Ascending aorta (tissue), 2 donors: ENCODE measurements at regions not wholly inside any gene's neighbourhood (a gene's known extent, or its start where the extent isn't known, plus 50 kb on each side); places are given as distances from the start of the nearest gene placed in this dataset.
A peak's percentile ranks its signal among the peaks of the same experiment; 100 is the strongest.
"Not testable (repeated sequence)": the region's sequence is repeated elsewhere in the genome, so short reads cannot be mapped to it uniquely, and the experiment has no call there.

Source experiments
- DNase-seq, 2 donors: peaks; one replicate each; pipeline ENCODE4 v3.0.0-alpha.2; 2019; ENCODE audit warnings: low spot score in 2 of 2
- H3K27ac ChIP-seq, 2 donors: fragments of 200-600 bp; sonication (generic); one replicate each; pipeline ENCODE4 v1.5.1; 2016 to 2017; ENCODE audit warnings: mild to moderate bottlenecking in 1 of 2
- H3K27me3 ChIP-seq: fragments of 200-600 bp; sonication (generic); one replicate; pipeline ENCODE4 v1.5.1; 2017
- H3K36me3 ChIP-seq, 2 donors: fragments of 200-600 bp; sonication (generic); one replicate each; pipeline ENCODE4 v1.5.1; 2016
- H3K4me1 ChIP-seq, 2 donors: fragments of 200-600 bp; sonication (generic); one replicate each; pipeline ENCODE4 v1.5.1; 2016 to 2017; ENCODE audit warnings: mild to moderate bottlenecking in 1 of 2
- H3K4me3 ChIP-seq, 2 donors: fragments of 200-600 bp; sonication (generic); one replicate each; pipeline ENCODE4 v1.5.1; 2016 to 2017; ENCODE audit warnings: mild to moderate bottlenecking in 1 of 2
- H3K9me3 ChIP-seq, 2 donors: fragments of 200-600 bp; sonication (generic); one replicate each; pipeline ENCODE4 v1.5.1; 2016
- intact Hi-C: fragments of 100-400 bp; cut with DNase I; formaldehyde crosslinking; loops from one replicate; pipeline ENCODE4 v1.15.1; 2023
- TF ChIP-seq, protein P1 (sequence below), 3 experiments: fragments of 200-600 bp in 2 of 3; fragments of 450-650 bp in 1 of 3; sonication (generic) in 2 of 3; IDR thresholded peaks; one replicate each; pipeline ENCODE4 v1.5.1; 2016 to 2019; ENCODE audit warnings: antibody characterized with exemption in 3 of 3, mild to moderate bottlenecking in 1 of 3, moderate library complexity in 1 of 3

DNA sequence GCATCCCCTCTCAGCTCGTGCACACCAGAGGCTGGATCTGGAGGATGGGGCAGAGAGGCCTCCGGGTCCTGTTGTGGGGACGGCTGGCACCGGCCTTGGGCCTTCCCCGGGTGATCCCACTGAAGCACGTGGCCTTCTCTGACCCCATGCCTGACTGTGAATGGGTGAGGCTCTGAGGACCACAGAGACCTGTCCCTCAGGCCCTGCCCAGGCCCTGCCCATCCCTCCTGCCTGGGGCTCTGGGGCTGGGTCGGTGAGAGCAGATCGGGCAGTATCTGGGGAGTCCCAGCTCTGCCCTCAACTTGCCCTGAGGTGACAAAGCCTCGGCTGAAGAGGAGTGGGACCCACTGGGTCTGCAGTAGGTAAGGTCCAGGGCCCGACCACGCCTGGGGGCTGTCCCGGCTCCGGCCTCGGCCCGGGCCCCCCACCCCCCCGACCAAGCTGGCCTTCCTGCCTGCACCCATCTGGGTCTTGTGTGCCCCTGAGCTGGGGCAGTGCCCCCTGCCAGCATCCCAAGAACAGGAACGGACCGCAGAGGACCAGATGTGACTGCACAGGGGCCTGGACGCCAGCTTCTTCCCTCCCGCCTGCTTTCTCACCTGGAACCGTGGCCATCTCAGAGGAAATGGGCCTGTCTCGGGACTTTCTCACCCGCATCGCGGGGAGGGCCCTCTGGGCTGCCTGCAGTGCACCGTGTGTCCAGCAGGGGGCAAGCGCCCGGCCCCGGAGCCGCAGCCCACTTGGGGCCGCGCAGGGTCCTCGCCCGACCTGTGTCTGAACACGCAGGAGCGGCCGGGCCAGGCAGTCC is 255.9 kb downstream of the PARP8 start:
- H3K27me3 ChIP-seq, H3K36me3 ChIP-seq, H3K9me3 ChIP-seq, DNase-seq, H3K4me1 ChIP-seq, intact Hi-C loops, H3K27ac ChIP-seq: not testable (repeated sequence)
- H3K4me3 ChIP-seq: peak overlapping the region in 1 of 2 donors; percentile 39
- TF ChIP-seq, protein P1, sequence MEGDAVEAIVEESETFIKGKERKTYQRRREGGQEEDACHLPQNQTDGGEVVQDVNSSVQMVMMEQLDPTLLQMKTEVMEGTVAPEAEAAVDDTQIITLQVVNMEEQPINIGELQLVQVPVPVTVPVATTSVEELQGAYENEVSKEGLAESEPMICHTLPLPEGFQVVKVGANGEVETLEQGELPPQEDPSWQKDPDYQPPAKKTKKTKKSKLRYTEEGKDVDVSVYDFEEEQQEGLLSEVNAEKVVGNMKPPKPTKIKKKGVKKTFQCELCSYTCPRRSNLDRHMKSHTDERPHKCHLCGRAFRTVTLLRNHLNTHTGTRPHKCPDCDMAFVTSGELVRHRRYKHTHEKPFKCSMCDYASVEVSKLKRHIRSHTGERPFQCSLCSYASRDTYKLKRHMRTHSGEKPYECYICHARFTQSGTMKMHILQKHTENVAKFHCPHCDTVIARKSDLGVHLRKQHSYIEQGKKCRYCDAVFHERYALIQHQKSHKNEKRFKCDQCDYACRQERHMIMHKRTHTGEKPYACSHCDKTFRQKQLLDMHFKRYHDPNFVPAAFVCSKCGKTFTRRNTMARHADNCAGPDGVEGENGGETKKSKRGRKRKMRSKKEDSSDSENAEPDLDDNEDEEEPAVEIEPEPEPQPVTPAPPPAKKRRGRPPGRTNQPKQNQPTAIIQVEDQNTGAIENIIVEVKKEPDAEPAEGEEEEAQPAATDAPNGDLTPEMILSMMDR (IDR thresholded peaks at IDR 0.05): peak in 2 of 3 experiments; percentile 46 to 47

DNA sequence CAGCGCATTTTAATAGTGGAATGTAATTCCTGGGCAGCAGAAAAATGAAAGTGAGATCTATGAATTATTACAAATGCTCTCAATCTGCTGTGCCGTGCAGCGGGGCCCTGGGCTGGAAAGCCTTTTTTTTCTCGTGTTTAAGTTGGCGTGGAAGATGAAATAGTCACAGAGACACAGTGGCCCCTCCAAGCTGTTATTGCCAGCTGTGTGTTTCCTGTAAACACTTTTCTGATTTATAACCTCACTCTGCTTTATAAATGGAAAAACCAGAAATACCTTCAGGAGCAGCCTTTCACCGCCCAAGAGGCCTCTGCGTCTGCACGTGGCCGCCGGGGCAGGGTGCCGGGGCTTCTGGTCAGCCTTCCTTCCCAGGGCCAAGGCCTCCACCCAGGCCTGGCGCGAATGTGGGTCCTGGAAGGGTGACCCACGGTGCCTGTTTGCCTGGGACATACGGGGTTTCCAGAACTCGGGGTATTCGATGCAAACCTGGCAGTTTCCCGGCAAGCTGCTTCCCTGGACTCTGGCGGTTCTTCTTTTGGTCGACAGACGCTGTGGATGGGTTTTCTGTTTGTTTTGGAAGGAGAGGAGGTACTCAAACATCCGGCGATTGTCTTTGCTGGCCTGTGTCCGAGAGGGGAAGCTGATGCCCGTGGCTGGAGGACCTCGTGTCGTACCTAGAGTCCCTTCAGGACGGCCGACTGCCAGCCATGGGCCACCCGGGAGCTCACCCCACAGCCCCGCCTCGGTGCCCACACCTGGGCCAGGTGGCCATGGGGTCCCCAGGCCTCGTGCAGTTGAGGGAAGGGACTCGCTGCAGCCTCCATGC is 256.7 kb downstream of the PARP8 start:
- Histone ChIP-seq H3K36me3 (no peaks in the 10 kb centered on the region), H3K4me1 (no peaks in the 10 kb centered on the region), H3K4me3 (peak overlapping the region in 1 of 2 donors; percentile 39), H3K27me3 (no peaks in the 10 kb centered on the region), H3K27ac (no peak overlapping the region), H3K9me3 (no peaks in the 10 kb centered on the region)
- no peak for DNase-seq
- intact Hi-C loops: no loop called here
- TF ChIP-seq, protein P1 (IDR thresholded peaks at IDR 0.05): no peak

DNA sequence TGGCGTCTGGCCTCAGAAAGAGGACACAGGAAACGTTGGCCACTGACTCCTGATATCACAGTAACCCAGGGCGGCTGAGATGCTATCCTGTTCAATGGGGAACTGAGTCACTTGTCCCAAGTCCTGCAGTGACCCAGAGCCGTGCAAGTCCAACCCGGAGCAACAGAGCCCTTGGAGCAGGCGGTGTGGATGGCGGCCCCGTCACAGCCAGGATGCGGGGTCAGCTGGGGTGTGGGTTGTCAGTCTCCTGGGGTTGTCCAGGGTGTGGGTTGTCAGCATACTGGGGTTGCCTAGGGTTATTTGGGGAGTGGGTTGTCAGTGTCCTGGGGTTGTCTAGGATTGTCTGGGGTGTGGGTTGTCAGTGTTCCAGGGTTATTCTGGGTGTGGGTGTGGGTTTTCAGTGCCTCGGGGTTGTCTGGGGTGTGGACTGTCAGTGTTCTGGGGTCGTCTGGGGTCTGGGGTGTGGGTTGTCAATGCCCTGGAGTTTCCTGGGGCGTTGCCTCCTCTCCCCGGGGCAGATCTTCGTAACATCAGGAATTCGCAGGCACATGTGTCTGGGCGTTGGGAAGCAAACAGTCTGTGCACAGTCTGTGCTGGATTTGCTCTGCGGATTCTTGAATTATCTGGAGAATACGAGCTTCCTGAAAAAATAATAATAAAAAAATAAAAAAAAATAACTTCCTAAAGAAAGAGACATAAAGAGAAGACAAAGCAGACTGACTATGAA is 257.5 kb downstream of the PARP8 start:
- Histone ChIP-seq H3K27me3 (no peaks in the 10 kb centered on the region), H3K4me3 (no peak overlapping the region), H3K4me1 (no peaks in the 10 kb centered on the region), H3K36me3 (no peaks in the 10 kb centered on the region), H3K27ac (no peak overlapping the region), H3K9me3 (no peaks in the 10 kb centered on the region)
- intact Hi-C loops: no loop called here
- no peak for DNase-seq
- TF ChIP-seq, protein P1 (IDR thresholded peaks at IDR 0.05): no peak

DNA sequence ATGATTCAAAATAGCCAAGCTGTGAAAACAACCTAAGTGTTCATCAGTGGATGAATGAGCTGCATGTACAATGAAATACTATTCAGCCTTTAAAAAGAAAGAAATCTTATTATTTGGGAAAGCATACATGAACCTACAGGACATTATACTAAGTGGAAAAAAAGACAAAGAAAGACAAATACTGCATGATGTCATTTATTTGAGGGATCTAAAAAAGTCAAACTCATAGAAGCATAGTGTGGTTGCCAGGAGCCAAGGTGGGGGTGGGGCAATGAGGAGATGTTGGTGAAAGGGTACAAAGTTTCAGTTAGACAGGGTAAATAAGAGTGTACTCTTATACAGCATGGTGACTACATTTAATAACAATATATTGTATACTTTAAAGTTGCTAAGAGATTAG is 261.5 kb downstream of the PARP8 start:
- H3K27me3 ChIP-seq: no peaks in the 10 kb centered on the region
- H3K4me1 ChIP-seq: no peaks in the 10 kb centered on the region
- TF ChIP-seq, protein P1 (IDR thresholded peaks at IDR 0.05): no peak
- no peak overlapping the region for H3K4me3 ChIP-seq
- no peaks in the 10 kb centered on the region for H3K36me3 ChIP-seq
- no peak overlapping the region for H3K27ac ChIP-seq
- intact Hi-C loops: no loop called here
- H3K9me3 ChIP-seq: no peaks in the 10 kb centered on the region
- DNase-seq: no peak

DNA sequence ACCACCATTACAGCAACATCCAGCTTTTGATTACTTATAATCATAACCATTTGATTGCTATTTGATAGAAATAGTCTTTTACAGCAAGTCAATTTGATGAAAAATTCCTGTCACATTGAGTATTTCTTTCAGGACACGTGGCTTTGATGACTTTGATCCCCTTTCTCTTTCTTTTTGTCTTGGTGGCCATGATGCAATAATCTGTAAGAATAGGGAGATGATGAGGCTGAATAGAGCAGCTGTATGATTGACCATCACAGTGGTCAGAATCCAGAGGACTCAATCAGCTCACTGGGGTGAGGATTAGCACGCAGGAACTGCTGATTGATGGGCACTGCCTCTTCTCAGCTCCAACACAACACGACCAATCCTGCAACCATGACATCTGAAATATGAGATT is 262.7 kb downstream of the PARP8 start:
- intact Hi-C loops: no loop called here
- H3K27ac ChIP-seq: no peak overlapping the region
- H3K9me3 ChIP-seq: no peaks in the 10 kb centered on the region

More for the DNA sequence above, 262.7 kb downstream of the PARP8 start:
- Histone ChIP-seq H3K36me3 (no peaks in the 10 kb centered on the region), H3K4me1 (no peaks in the 10 kb centered on the region), H3K27me3 (no peaks in the 10 kb centered on the region), H3K4me3 (no peak overlapping the region)
- no peak for DNase-seq
- TF ChIP-seq, protein P1 (IDR thresholded peaks at IDR 0.05): no peak
